Endothelial cell of umbilical vein (primary cell): ENCODE measurements at regions not wholly inside any gene's neighbourhood (a gene's known extent, or its start where the extent isn't known, plus 50 kb on each side); places are given as distances from the start of the nearest gene placed in this dataset.

Experiments used
- BruUV-seq: library from RNA; stranded (reverse); fragments of 400-500 nt; replicated peaks from 2 replicates; lab custom pipeline; 2021; lab: Mats Ljungman, UMichigan
- CTCF ChIA-PET: fragments of 300-600, 350-600 bp; sonication (Branson Sonifier 250); formaldehyde crosslinking; loops from one replicate; lab custom pipeline; 2021; ENCODE audit warnings: antibody characterized with exemption, inconsistent platforms; lab: Charles Lee
- POLR2A ChIA-PET: fragments of 300-600, 350-600 bp; sonication (Branson Sonifier 250); formaldehyde crosslinking; loops from one replicate; lab custom pipeline; 2021; ENCODE audit warnings: antibody characterized with exemption, inconsistent platforms; lab: Charles Lee
- DNase-seq: peaks from one replicate; pipeline ENCODE4 v3.0.0-alpha.2; 2011; ENCODE audit warnings: low read depth, low spot score
- FAIRE-seq: peaks from 2 replicates; lab custom pipeline; 2011; peaks lifted over from hg19 to GRCh38; lab: Jason Lieb, UNC
- H2AFZ ChIP-seq: 2 replicates; pipeline ENCODE4 v1.6.0; 2012; ENCODE audit warnings: low read depth, low read length, control low read depth, inconsistent platforms
- H3K27ac ChIP-seq: 2 replicates; pipeline ENCODE4 v1.5.1; 2011; ENCODE audit warnings: low read depth, mild to moderate bottlenecking, control low read depth, low read length, moderate library complexity; ENCODE audit not compliant: insufficient read depth
- H3K27me3 ChIP-seq, 2 experiments: 2 replicates each; pipeline versions ENCODE4 v1.6.0 to v1.6.1; 2011; ENCODE audit warnings: low read length in 2 of 2, mixed read lengths in 1 of 2; ENCODE audit not compliant: control insufficient read depth in 2 of 2, insufficient read depth in 2 of 2
- H3K36me3 ChIP-seq, 2 experiments: 2 replicates in 1 of 2; 3 replicates in 1 of 2; pipeline ENCODE4 v1.5.1; 2011; ENCODE audit warnings: low read length in 2 of 2, mild to moderate bottlenecking in 1 of 2, moderate library complexity in 1 of 2; ENCODE audit not compliant: control insufficient read depth in 2 of 2, insufficient read depth in 2 of 2; ENCODE audit errors: extremely low read depth in 1 of 2
- H3K4me1 ChIP-seq: 3 replicates; pipeline ENCODE4 v1.5.1; 2011; ENCODE audit warnings: mild to moderate bottlenecking, low read length; ENCODE audit not compliant: control insufficient read depth, insufficient read depth; ENCODE audit errors: extremely low read depth
- H3K4me2 ChIP-seq: 2 replicates; pipeline ENCODE4 v1.6.1; 2011; ENCODE audit warnings: low read length, control low read depth, mixed read lengths; ENCODE audit not compliant: insufficient read depth
- H3K4me3 ChIP-seq, 3 experiments: fragments of 200-600 bp in 1 of 3; sonication (generic), shearing (Covaris generic) in 1 of 3; replicated peaks in 1 of 3; 2 replicates each; pipeline ENCODE4 v1.5.1; 2011 to 2016; ENCODE audit warnings: control low read depth in 3 of 3, low read length in 3 of 3, mild to moderate bottlenecking in 2 of 3, inconsistent platforms in 1 of 3, low read depth in 1 of 3, moderate library complexity in 1 of 3; ENCODE audit not compliant: insufficient read depth in 1 of 3
- H3K79me2 ChIP-seq: 2 replicates; pipeline ENCODE4 v1.6.0; 2012; ENCODE audit warnings: low read length, inconsistent platforms; ENCODE audit not compliant: control insufficient read depth, insufficient read depth
- H3K9ac ChIP-seq: replicated peaks from 2 replicates; pipeline ENCODE3; 2011; ENCODE audit warnings: low read length, control low read depth; ENCODE audit not compliant: insufficient read depth; ENCODE audit errors: extremely low read depth
- H3K9me1 ChIP-seq: replicated peaks from 3 replicates; pipeline ENCODE4 v1.6.0; 2011; ENCODE audit warnings: mild to moderate bottlenecking, low read length; ENCODE audit not compliant: control insufficient read depth, insufficient read depth; ENCODE audit errors: extremely low read depth
- H3K9me3 ChIP-seq: replicated peaks from 2 replicates; pipeline ENCODE4 v1.5.1; 2012; ENCODE audit warnings: low read length, inconsistent platforms; ENCODE audit not compliant: control insufficient read depth, insufficient read depth
- H4K20me1 ChIP-seq: replicated peaks from 2 replicates; pipeline ENCODE3; 2011; ENCODE audit warnings: mild to moderate bottlenecking, low read length; ENCODE audit not compliant: control insufficient read depth, insufficient read depth; ENCODE audit errors: extremely low read depth
- CTCF ChIP-seq, 2 donors: IDR thresholded peaks; 1 replicate in 1 of 2; 2 replicates in 1 of 2; pipeline ENCODE4 v1.5.1; 2011; ENCODE audit warnings: low read length in 2 of 2, mild to moderate bottlenecking in 2 of 2, moderate library complexity in 2 of 2, control low read depth in 1 of 2, inconsistent platforms in 1 of 2, low read depth in 1 of 2; ENCODE audit not compliant: insufficient read depth in 1 of 2; ENCODE audit errors: extremely low read depth in 1 of 2
- EZH2 ChIP-seq: IDR thresholded peaks from 2 replicates; pipeline ENCODE4 v1.6.1; 2012; ENCODE audit warnings: borderline replicate concordance, low read depth, mild to moderate bottlenecking, moderate library complexity, low read length, inconsistent platforms; ENCODE audit not compliant: severe bottlenecking
- GATA2 ChIP-seq: IDR thresholded peaks from 2 replicates; pipeline ENCODE4 v1.7.0; 2011; ENCODE audit warnings: low read depth, mild to moderate bottlenecking, moderate library complexity, mixed read lengths, low read length; ENCODE audit not compliant: insufficient read length, insufficient read depth
- JUN ChIP-seq: IDR thresholded peaks from 2 replicates; pipeline ENCODE4 v1.6.1; 2011; ENCODE audit warnings: borderline replicate concordance, low read depth; ENCODE audit not compliant: insufficient read length, insufficient read depth
- MAX ChIP-seq: IDR thresholded peaks from 2 replicates; pipeline ENCODE4 v1.6.1; 2011; ENCODE audit not compliant: insufficient read depth, insufficient read length
- MYC ChIP-seq: IDR thresholded peaks from one replicate; pipeline ENCODE4 v1.6.1; 2011; ENCODE audit warnings: mild to moderate bottlenecking, low read depth, low read length
- POLR2A ChIP-seq: IDR thresholded peaks from 2 replicates; pipeline ENCODE4 v1.6.1; 2012; ENCODE audit warnings: low read depth, mild to moderate bottlenecking, control low read depth, low read length
- POLR2AphosphoS5 ChIP-seq: IDR thresholded peaks from 2 replicates; pipeline ENCODE4 v1.6.1; 2012; ENCODE audit warnings: low read depth, mild to moderate bottlenecking, control low read depth, low read length, moderate library complexity; ENCODE audit not compliant: insufficient read depth
- dilution Hi-C: fragments of 300-500 bp; cut with MboI; formaldehyde crosslinking; loops from one replicate; pipeline ENCODE4 v1.15.0; 2019; ENCODE audit warnings: low sequenced_read_pairs; ENCODE audit not compliant: extremely low pct_ligation_motif_present
- intact Hi-C: fragments of 100-400 bp; cut with micrococcal nuclease; formaldehyde crosslinking; loops from one replicate; pipeline ENCODE4 v1.10.0; 2022

- Histone ChIP-seq H3K4me1 (peaks cover 21% of the 10 kb centered on the region), H3K27me3 (no peaks in the 10 kb centered on the region), H3K9me1 (no peaks in the 10 kb centered on the region), H3K9me3 (no peaks in the 10 kb centered on the region), H4K20me1 (no peaks in the 10 kb centered on the region), H3K79me2 (no peaks in the 10 kb centered on the region), H2AFZ (peak overlapping the region; percentile 79), H3K27ac (peak overlapping the region; percentile 4), H3K4me3 (no peak overlapping the region), H3K4me2 (peak overlapping the region; percentile 49), H3K36me3 (no peaks in the 10 kb centered on the region), H3K9ac (no peak overlapping the region)
- ChIA-PET POLR2A (no interaction called here), CTCF (interaction anchor here (0.9 to 1.6 kb wide), 2 partner anchors 14 to 27 kb away, joined by 3 to 9 read pairs; no protein-coding TSS in a partner anchor)
- TF ChIP-seq GATA2 = peak; percentile 44
- TF ChIP-seq POLR2AphosphoS5 = no peak
- peak; percentile 25 for TF ChIP-seq JUN
- no TSS peak for BruUV-seq
- dilution Hi-C loops = no loop called here
- intact Hi-C loops = loop anchor here (1.0 to 5.0 kb wide), 4 partner anchors 55 to 139 kb away; no protein-coding TSS in a partner anchor
- DNase-seq (peak; percentile 90), FAIRE-seq (peak; percentile 83)
Observed at GRCh38 chr12:58202933-58203718, 261.8 kb downstream of the ATP23 start.

DNA sequence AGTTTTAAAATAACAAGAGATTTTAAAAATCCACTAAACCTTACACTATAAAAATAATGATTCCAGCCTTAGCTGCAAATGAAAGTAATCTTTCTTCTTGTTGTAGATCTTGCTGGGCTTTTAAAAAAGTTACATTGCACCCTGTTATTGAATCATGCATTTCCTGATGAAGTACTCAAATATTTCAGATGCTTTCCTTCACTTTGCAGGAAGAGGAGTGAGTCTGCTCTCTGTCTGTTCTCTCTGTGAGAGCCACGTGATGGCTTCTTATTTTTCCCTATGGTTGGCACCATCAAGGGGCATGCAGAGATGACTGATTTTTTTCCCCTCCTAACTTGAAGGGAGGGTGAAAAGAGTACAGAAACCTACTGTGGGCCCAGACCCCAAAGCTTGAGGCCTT is 262.7 kb downstream of the ATP23 start:
- peak overlapping the region; percentile 44 for H3K4me2 ChIP-seq
- no peaks in the 10 kb centered on the region for H3K27me3 ChIP-seq
- no peak overlapping the region for H3K4me3 ChIP-seq
- no peaks in the 10 kb centered on the region for H4K20me1 ChIP-seq
- intact Hi-C loops (loop anchor here (5.0 kb wide), 1 partner anchor 138 kb away; no protein-coding TSS in a partner anchor), dilution Hi-C loops (no loop called here)
- H3K27ac ChIP-seq = peak overlapping the region; percentile 30
- no peak for TF ChIP-seq MYC
- TF ChIP-seq POLR2A = no peak
- TF ChIP-seq EZH2 = no peak
- no peak for TF ChIP-seq GATA2
- TF ChIP-seq JUN = peak; percentile 41
- TF ChIP-seq MAX = peak; percentile 53
- TF ChIP-seq CTCF (IDR thresholded peaks at IDR 0.05; ENCODE audit: extremely low read depth in 1 of 2, insufficient read depth in 1 of 2, low read depth in 1 of 2, low read length in 2 of 2) = no peak
- FAIRE-seq (peak; percentile 71), DNase-seq (peak; percentile 72)
- no peaks in the 10 kb centered on the region for H3K9me1 ChIP-seq
- peaks cover 21% of the 10 kb centered on the region for H3K4me1 ChIP-seq
- H2AFZ ChIP-seq = peak overlapping the region; percentile 15
- no peaks in the 10 kb centered on the region for H3K9me3 ChIP-seq
- no peaks in the 10 kb centered on the region for H3K36me3 ChIP-seq
- BruUV-seq = no TSS peak
- CTCF ChIA-PET = interaction anchor here (0.9 kb wide), 1 partner anchor 15 kb away, joined by 3 read pairs; no protein-coding TSS in a partner anchor
- POLR2A ChIA-PET = no interaction called here
- no peak overlapping the region for H3K9ac ChIP-seq
- no peaks in the 10 kb centered on the region for H3K79me2 ChIP-seq
